ENCODE measurements at regions not wholly inside any gene's neighbourhood (a gene's known extent, or its start where the extent isn't known, plus 50 kb on each side); places are given as distances from the start of the nearest gene placed in this dataset.

GRCh38 chr4:31069151-31069550 is 349.0 kb downstream of the PCDH7 start:
- no peak for TF ChIP-seq CTCF (IDR thresholded peaks at IDR 0.05)
- TF ChIP-seq POLR2A (IDR thresholded peaks at IDR 0.05), result no peak
- no peak for TF ChIP-seq POLR2AphosphoS5 (IDR thresholded peaks at IDR 0.05)
